ENCODE measurements at regions not wholly inside any gene's neighbourhood (a gene's known extent, or its start where the extent isn't known, plus 50 kb on each side); places are given as distances from the start of the nearest gene placed in this dataset.

DNA sequence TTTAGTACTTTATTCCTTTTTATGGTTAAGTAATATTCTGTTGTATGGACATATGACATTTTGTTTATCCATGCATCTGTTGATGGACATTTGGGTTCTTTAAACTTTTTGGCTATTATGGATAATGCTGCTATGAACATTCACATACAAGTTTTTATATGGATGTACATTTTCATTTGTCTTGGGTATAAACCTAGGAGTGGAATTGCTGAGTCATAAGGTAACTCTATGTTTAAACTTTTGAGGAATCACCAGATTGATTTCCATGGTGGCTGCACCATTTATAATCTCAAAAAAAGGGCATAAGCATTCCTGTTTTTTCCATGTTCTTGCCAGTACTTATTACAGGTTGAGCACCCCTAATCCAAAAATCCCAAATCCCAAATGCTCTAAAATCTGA lies 90.3 kb upstream of the CRHR1 start:
- TF ChIP-seq MAFK (IDR thresholded peaks at IDR 0.05; ENCODE audit: low read depth, low read length) (no peak), MXI1 (IDR thresholded peaks at IDR 0.05; ENCODE audit: borderline replicate concordance, low read depth, low read length) (no peak), POLR2A (IDR thresholded peaks at IDR 0.05; ENCODE audit: low read depth, low read length) (no peak), FOS (IDR thresholded peaks at IDR 0.05; ENCODE audit: low read depth, low read length) (no peak), CEBPB (IDR thresholded peaks at IDR 0.05; ENCODE audit: low read depth, low read length) (no peak), BHLHE40 (IDR thresholded peaks at IDR 0.05; ENCODE audit: low read depth, low read length) (no peak), SMC3 (IDR thresholded peaks at IDR 0.05; ENCODE audit: low read depth, low read length) (no peak), ELK1 (IDR thresholded peaks at IDR 0.05; ENCODE audit: borderline replicate concordance, low read depth, low read length) (no peak), RCOR1 (IDR thresholded peaks at IDR 0.05; ENCODE audit: insufficient replicate concordance, low read length) (no peak)
- TF ChIP-seq, protein P1, sequence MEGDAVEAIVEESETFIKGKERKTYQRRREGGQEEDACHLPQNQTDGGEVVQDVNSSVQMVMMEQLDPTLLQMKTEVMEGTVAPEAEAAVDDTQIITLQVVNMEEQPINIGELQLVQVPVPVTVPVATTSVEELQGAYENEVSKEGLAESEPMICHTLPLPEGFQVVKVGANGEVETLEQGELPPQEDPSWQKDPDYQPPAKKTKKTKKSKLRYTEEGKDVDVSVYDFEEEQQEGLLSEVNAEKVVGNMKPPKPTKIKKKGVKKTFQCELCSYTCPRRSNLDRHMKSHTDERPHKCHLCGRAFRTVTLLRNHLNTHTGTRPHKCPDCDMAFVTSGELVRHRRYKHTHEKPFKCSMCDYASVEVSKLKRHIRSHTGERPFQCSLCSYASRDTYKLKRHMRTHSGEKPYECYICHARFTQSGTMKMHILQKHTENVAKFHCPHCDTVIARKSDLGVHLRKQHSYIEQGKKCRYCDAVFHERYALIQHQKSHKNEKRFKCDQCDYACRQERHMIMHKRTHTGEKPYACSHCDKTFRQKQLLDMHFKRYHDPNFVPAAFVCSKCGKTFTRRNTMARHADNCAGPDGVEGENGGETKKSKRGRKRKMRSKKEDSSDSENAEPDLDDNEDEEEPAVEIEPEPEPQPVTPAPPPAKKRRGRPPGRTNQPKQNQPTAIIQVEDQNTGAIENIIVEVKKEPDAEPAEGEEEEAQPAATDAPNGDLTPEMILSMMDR (conservative IDR thresholded peaks at IDR 0.05; ENCODE audit: low read depth, low read length): no peak
